Neural cell (in vitro differentiated cells): ENCODE measurements at regions not wholly inside any gene's neighbourhood (a gene's known extent, or its start where the extent isn't known, plus 50 kb on each side); places are given as distances from the start of the nearest gene placed in this dataset.

Experiments
- H2AFZ ChIP-seq: fragments of 200-600, 300-800 bp; sonication (generic), shearing (Covaris generic); 2 replicates; pipeline ENCODE4 v1.6.0; 2014; ENCODE audit warnings: low read depth, mild to moderate bottlenecking, antibody characterized with exemption, low read length, moderate library complexity
- H3F3A ChIP-seq: fragments of 200-600 bp; shearing (Covaris generic); 2 replicates; pipeline ENCODE4 v1.6.1; 2016; ENCODE audit warnings: mild to moderate bottlenecking, moderate library complexity, mixed read lengths, antibody characterized with exemption, low read length; ENCODE audit not compliant: insufficient read depth, poor library complexity, severe bottlenecking
- H3K27ac ChIP-seq: fragments of 200-600, 300-800 bp; sonication (generic), shearing (Covaris generic); 2 replicates; pipeline ENCODE4 v1.5.1; 2014; ENCODE audit warnings: mild to moderate bottlenecking, low read length, moderate library complexity
- H3K27me3 ChIP-seq: fragments of 300-800, 200-600 bp; sonication (generic), shearing (Covaris generic); 2 replicates; pipeline ENCODE4 v1.6.0; 2014; ENCODE audit warnings: mild to moderate bottlenecking, low read depth, low read length, moderate library complexity; ENCODE audit not compliant: insufficient read depth
- H3K36me3 ChIP-seq: fragments of 300-800, 200-600 bp; sonication (generic), shearing (Covaris generic); 2 replicates; pipeline ENCODE4 v1.5.1; 2014; ENCODE audit warnings: mild to moderate bottlenecking, antibody characterized with exemption, low read length, moderate library complexity; ENCODE audit not compliant: insufficient read depth
- H3K4me2 ChIP-seq: fragments of 300-800, 200-600 bp; sonication (generic), shearing (Covaris generic); 2 replicates; pipeline ENCODE4 v1.6.0; 2014; ENCODE audit warnings: mild to moderate bottlenecking, low read length
- H3K4me3 ChIP-seq: fragments of 300-800, 200-600 bp; sonication (generic), shearing (Covaris generic); 2 replicates; pipeline ENCODE4 v1.5.1; 2014; ENCODE audit warnings: mild to moderate bottlenecking, low read length, moderate library complexity
- H3K79me2 ChIP-seq: fragments of 200-600 bp; shearing (Covaris generic); replicated peaks from 2 replicates; pipeline ENCODE4 v1.6.0; 2014; ENCODE audit warnings: mild to moderate bottlenecking, low read length, moderate library complexity; ENCODE audit not compliant: insufficient read depth
- H3K9ac ChIP-seq: fragments of 300-800, 200-600 bp; sonication (generic), shearing (Covaris generic); 2 replicates; pipeline ENCODE4 v1.6.1; 2016; ENCODE audit warnings: mild to moderate bottlenecking, low read length, mixed read lengths
- H3K9me2 ChIP-seq: fragments of 200-600 bp; shearing (Covaris generic); 2 replicates; pipeline ENCODE4 v1.6.1; 2016; ENCODE audit warnings: mild to moderate bottlenecking, low read length, mixed read lengths; ENCODE audit not compliant: insufficient read depth
- H3K9me3 ChIP-seq: fragments of 200-600, 300-800 bp; sonication (generic), shearing (Covaris generic); 2 replicates; pipeline ENCODE4 v1.6.1; 2016; ENCODE audit warnings: mild to moderate bottlenecking, mixed run types, low read length, moderate library complexity, mixed read lengths
- H4K20me1 ChIP-seq: fragments of 200-600 bp; shearing (Covaris generic); 2 replicates; pipeline ENCODE4 v1.6.1; 2016; ENCODE audit warnings: mild to moderate bottlenecking, mixed run types; ENCODE audit not compliant: insufficient read depth
- EP300 ChIP-seq: fragments of 450-650 bp; conservative IDR thresholded peaks from 2 replicates; pipeline ENCODE4 v1.6.1; 2014; ENCODE audit warnings: antibody characterized with exemption, mild to moderate bottlenecking, moderate library complexity; ENCODE audit not compliant: poor library complexity, severe bottlenecking
- EZH2 ChIP-seq: fragments of 200-600, 300-800 bp; shearing (Covaris generic), sonication (generic); IDR thresholded peaks from 2 replicates; pipeline ENCODE4 v1.6.1; 2014; ENCODE audit warnings: antibody characterized with exemption, low read length, borderline replicate concordance, mild to moderate bottlenecking; ENCODE audit not compliant: insufficient read depth, poor library complexity, severe bottlenecking
- MXI1 ChIP-seq: fragments of 450-650 bp; conservative IDR thresholded peaks from 2 replicates; pipeline ENCODE4 v1.6.1; 2014; ENCODE audit warnings: antibody characterized with exemption, mild to moderate bottlenecking; ENCODE audit not compliant: poor library complexity, severe bottlenecking
- POLR2AphosphoS5 ChIP-seq: IDR thresholded peaks from 2 replicates; pipeline ENCODE4 v1.6.1; 2012
- RAD21 ChIP-seq: fragments of 450-650 bp; conservative IDR thresholded peaks from 2 replicates; pipeline ENCODE4 v1.6.1; 2014; ENCODE audit warnings: antibody characterized with exemption, mild to moderate bottlenecking, moderate library complexity
- REST ChIP-seq: IDR thresholded peaks from 2 replicates; pipeline ENCODE4 v1.6.1; 2012; ENCODE audit warnings: borderline replicate concordance
- SMC3 ChIP-seq: fragments of 450-650 bp; conservative IDR thresholded peaks from 2 replicates; pipeline ENCODE4 v1.6.1; 2014; ENCODE audit warnings: antibody characterized with exemption, mild to moderate bottlenecking, moderate library complexity; ENCODE audit not compliant: poor library complexity
- TAF1 ChIP-seq: IDR thresholded peaks from 2 replicates; pipeline ENCODE4 v1.6.1; 2012; ENCODE audit warnings: low read depth
- TF ChIP-seq, protein P1 (sequence below): fragments of 450-650 bp; IDR thresholded peaks from 2 replicates; pipeline ENCODE4 v1.5.1; 2014; ENCODE audit warnings: antibody characterized with exemption, mild to moderate bottlenecking, moderate library complexity; ENCODE audit not compliant: poor library complexity, severe bottlenecking

DNA sequence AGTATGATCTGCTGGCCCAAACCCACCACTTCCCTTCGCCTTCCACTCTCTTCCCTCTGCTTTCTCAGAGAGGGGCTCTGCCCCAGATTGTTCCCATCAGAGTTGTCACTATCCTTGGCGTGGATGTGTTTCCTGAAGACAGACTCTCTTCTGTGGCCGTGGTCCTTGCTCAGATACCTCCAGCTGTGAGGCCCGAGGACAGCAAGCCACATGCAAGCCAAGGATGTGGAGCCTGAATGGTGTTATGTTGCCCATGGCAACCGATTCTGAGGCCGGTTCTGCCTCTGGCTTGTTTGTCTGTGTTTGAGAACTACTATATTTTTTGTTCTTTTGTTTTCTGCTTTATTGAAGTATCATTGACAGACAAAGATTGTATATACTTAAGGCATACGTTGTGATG is 247.4 kb upstream of the PODXL start:
- Histone ChIP-seq H3K4me2 (no peak overlapping the region), H3K9ac (no peak overlapping the region), H3K79me2 (no peaks in the 10 kb centered on the region), H3K9me3 (no peaks in the 10 kb centered on the region), H3F3A (no peaks in the 10 kb centered on the region), H3K9me2 (no peaks in the 10 kb centered on the region), H3K36me3 (no peaks in the 10 kb centered on the region), H3K27me3 (no peaks in the 10 kb centered on the region), H4K20me1 (no peaks in the 10 kb centered on the region), H2AFZ (no peak overlapping the region), H3K27ac (no peak overlapping the region), H3K4me3 (no peak overlapping the region)
- TF ChIP-seq SMC3 (no peak), TAF1 (no peak), MXI1 (no peak), EP300 (no peak), POLR2AphosphoS5 (no peak), RAD21 (no peak), EZH2 (no peak), REST (no peak)
- TF ChIP-seq, protein P1, sequence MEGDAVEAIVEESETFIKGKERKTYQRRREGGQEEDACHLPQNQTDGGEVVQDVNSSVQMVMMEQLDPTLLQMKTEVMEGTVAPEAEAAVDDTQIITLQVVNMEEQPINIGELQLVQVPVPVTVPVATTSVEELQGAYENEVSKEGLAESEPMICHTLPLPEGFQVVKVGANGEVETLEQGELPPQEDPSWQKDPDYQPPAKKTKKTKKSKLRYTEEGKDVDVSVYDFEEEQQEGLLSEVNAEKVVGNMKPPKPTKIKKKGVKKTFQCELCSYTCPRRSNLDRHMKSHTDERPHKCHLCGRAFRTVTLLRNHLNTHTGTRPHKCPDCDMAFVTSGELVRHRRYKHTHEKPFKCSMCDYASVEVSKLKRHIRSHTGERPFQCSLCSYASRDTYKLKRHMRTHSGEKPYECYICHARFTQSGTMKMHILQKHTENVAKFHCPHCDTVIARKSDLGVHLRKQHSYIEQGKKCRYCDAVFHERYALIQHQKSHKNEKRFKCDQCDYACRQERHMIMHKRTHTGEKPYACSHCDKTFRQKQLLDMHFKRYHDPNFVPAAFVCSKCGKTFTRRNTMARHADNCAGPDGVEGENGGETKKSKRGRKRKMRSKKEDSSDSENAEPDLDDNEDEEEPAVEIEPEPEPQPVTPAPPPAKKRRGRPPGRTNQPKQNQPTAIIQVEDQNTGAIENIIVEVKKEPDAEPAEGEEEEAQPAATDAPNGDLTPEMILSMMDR, result no peak

- Histone ChIP-seq H3K79me2 (no peaks in the 10 kb centered on the region), H3K36me3 (no peaks in the 10 kb centered on the region), H3K4me2 (no peak overlapping the region), H3K27ac (no peak overlapping the region), H3K4me3 (no peak overlapping the region), H3K9ac (no peak overlapping the region), H2AFZ (no peak overlapping the region), H3K27me3 (no peaks in the 10 kb centered on the region), H3F3A (no peaks in the 10 kb centered on the region), H4K20me1 (no peaks in the 10 kb centered on the region), H3K9me3 (no peaks in the 10 kb centered on the region), H3K9me2 (no peaks in the 10 kb centered on the region)
- no peak for TF ChIP-seq MXI1
- no peak for TF ChIP-seq POLR2AphosphoS5
These were observed 245.9 kb upstream of the PODXL start for GRCh38 chr7:131802195-131802864.

DNA sequence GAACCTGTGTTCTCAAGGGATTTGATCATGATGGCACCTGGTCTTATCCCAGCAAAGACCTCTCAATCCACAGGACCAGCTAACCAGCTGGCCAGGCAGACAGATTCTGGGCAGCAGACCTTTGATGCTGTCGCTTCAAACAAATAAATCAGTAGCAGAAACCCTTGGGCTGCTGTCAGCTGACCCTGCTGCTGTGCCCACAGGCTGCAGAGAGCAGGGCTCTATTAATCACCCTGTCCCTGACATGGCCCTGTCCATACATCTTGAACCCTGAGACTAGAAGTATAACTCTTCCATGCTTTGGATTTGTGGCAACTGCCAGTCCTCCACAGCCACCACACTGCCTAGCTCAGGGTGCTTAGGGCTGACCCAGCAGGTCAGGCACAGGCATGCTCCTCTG is 244.1 kb upstream of the PODXL start:
- Histone ChIP-seq H3K4me2 (no peak overlapping the region), H3K9me3 (no peaks in the 10 kb centered on the region), H3K27ac (no peak overlapping the region), H3K79me2 (no peaks in the 10 kb centered on the region), H3K9ac (no peak overlapping the region), H3K36me3 (no peaks in the 10 kb centered on the region), H2AFZ (no peak overlapping the region), H3K27me3 (no peaks in the 10 kb centered on the region), H3F3A (no peaks in the 10 kb centered on the region), H3K4me3 (no peak overlapping the region), H3K9me2 (no peaks in the 10 kb centered on the region), H4K20me1 (no peaks in the 10 kb centered on the region)
- TF ChIP-seq EZH2 (no peak), REST (no peak), POLR2AphosphoS5 (no peak), SMC3 (no peak), MXI1 (no peak), TAF1 (no peak), EP300 (no peak), RAD21 (no peak)
- TF ChIP-seq, protein P1, result no peak
